Thyroid gland (tissue), 4 donors: ENCODE measurements at regions not wholly inside any gene's neighbourhood (a gene's known extent, or its start where the extent isn't known, plus 50 kb on each side); places are given as distances from the start of the nearest gene placed in this dataset.

ENCODE experiments used
- DNase-seq, 2 donors: peaks; one replicate each; pipeline ENCODE4 v3.0.0-alpha.2; 2019
- H3K27ac ChIP-seq, 3 donors: fragments of 200-600 bp; sonication (generic); 1 replicate in 2 of 3; 2 replicates in 1 of 3; pipeline ENCODE4 v1.5.1; 2016 to 2019; ENCODE audit warnings: mild to moderate bottlenecking in 1 of 3, moderate library complexity in 1 of 3
- H3K27me3 ChIP-seq: fragments of 200-600 bp; sonication (generic); one replicate; pipeline ENCODE4 v1.5.1; 2019
- H3K36me3 ChIP-seq, 2 donors: fragments of 200-600 bp; sonication (generic); one replicate each; pipeline ENCODE4 v1.5.1; 2016 to 2019
- H3K4me1 ChIP-seq, 2 donors: fragments of 200-600 bp; sonication (generic); one replicate each; pipeline ENCODE4 v1.5.1; 2017 to 2019
- H3K4me3 ChIP-seq, 3 donors: fragments of 200-600 bp; sonication (generic); replicated peaks in 1 of 3; 1 replicate in 2 of 3; 2 replicates in 1 of 3; pipeline ENCODE4 v1.5.1; 2016; ENCODE audit warnings: mild to moderate bottlenecking in 1 of 3
- H3K9me3 ChIP-seq: fragments of 200-600 bp; sonication (generic); one replicate; pipeline ENCODE4 v1.5.1; 2017
- CTCF ChIP-seq, 6 experiments: fragments of 200-600 bp in 3 of 6; fragments of 450-650 bp in 3 of 6; sonication (generic) in 3 of 6; IDR thresholded peaks; one replicate each; pipeline ENCODE4 v1.5.1; 2016 to 2019; ENCODE audit warnings: antibody characterized with exemption in 6 of 6, mild to moderate bottlenecking in 2 of 6, inconsistent platforms in 1 of 6, moderate library complexity in 1 of 6
- POLR2A ChIP-seq, 2 donors: fragments of 450-650 bp; IDR thresholded peaks; one replicate each; pipeline ENCODE4 v1.6.1; 2017; ENCODE audit warnings: antibody characterized with exemption in 2 of 2, mild to moderate bottlenecking in 2 of 2, moderate library complexity in 1 of 2
- WGBS, 2 donors: methylation state at CpG; one replicate each; pipeline ENCODE4 v1.1.5; 2017; 5-methylcytosine and 5-hydroxymethylcytosine counted together
- intact Hi-C: fragments of 100-400 bp; cut with DNase I; formaldehyde crosslinking; loops from one replicate; pipeline ENCODE4 v1.15.1; 2023

DNA sequence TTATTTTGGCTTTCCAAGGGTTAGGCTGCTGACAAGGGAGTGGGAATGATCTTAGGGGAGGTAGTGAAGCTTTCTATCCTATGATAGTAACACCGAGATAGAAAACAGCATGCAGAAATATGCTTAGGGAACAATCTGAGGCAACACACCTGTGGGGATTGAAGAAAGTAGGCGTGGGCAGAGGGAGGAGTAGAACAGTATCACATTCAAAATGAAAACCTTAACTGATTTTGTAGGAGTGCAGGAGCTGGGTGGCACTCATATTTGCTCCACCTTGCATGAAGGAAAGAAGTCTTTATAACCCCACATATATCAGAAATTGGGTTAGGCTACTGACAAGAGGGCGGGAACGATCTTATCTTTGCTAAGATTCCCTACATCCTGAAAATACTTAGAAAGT lies 762.2 kb upstream of the CNTNAP5 start:
- Histone ChIP-seq H3K9me3 (no peaks in the 10 kb centered on the region), H3K36me3 (no peaks in the 10 kb centered on the region), H3K27me3 (no peaks in the 10 kb centered on the region), H3K4me1 (no peaks in the 10 kb centered on the region), H3K27ac (no peak overlapping the region), H3K4me3 (no peak overlapping the region)
- TF ChIP-seq CTCF (IDR thresholded peaks at IDR 0.05) (no peak), POLR2A (IDR thresholded peaks at IDR 0.05) (no peak)
- intact Hi-C loops = no loop called here
- 86 to 87% methylated on average over 4 of the region's 4 CpGs for WGBS, 2 donors
- DNase-seq = no peak

- no peak for TF ChIP-seq POLR2A (IDR thresholded peaks at IDR 0.05)
- no peak for TF ChIP-seq CTCF (IDR thresholded peaks at IDR 0.05)
- no peak for DNase-seq
- Histone ChIP-seq H3K36me3 (no peaks in the 10 kb centered on the region), H3K9me3 (no peaks in the 10 kb centered on the region), H3K27me3 (no peaks in the 10 kb centered on the region), H3K4me3 (no peak overlapping the region), H3K4me1 (no peaks in the 10 kb centered on the region), H3K27ac (no peak overlapping the region)
- intact Hi-C loops = no loop called here
- 93 to 94% methylated on average over 2 of the region's 2 CpGs for WGBS, 2 donors
These were observed 741.7 kb upstream of the CNTNAP5 start for GRCh38 chr2:123283431-123283830.

DNA sequence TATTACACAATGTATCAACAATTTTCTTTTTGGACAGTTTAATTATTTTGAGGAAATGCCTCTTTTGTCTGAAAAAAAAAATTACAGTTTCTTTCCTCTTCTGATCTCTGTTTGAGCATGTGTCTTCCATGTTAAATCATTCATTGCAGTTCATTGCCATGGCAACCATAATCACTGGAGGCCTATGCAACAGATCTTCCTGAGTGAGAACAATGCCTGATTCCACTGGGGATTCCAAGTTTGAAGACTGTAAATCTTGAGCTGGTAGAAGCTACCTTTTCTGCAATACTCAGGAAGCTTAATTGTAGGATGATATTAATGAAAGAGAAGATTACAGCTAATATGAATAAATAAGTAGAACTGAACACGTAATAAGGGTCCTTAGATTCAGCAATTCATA lies 721.4 kb upstream of the CNTNAP5 start:
- Histone ChIP-seq H3K36me3 (no peaks in the 10 kb centered on the region), H3K9me3 (no peaks in the 10 kb centered on the region), H3K27me3 (no peaks in the 10 kb centered on the region), H3K4me1 (no peaks in the 10 kb centered on the region), H3K4me3 (no peak overlapping the region), H3K27ac (no peak overlapping the region)
- TF ChIP-seq CTCF (IDR thresholded peaks at IDR 0.05) (no peak), POLR2A (IDR thresholded peaks at IDR 0.05) (no peak)
- no peak for DNase-seq
- intact Hi-C loops = no loop called here
- WGBS, 2 donors = 64 to 79% methylated on average over 1 of the region's 1 CpG
